NOMO-1 treated with dmso at 0.1 percent for 144 hours (cell line): ENCODE measurements at regions not wholly inside any gene's neighbourhood (a gene's known extent, or its start where the extent isn't known, plus 50 kb on each side); places are given as distances from the start of the nearest gene placed in this dataset.
A peak's percentile ranks its signal among the peaks of the same experiment; 100 is the strongest.

Source experiments
- DNase-seq: peaks from one replicate; lab custom pipeline; 2025; ENCODE audit not compliant: unreplicated experiment; lab: John Stamatoyannopoulos, UW

GRCh38 chr18:26703170-26703930 is 155.0 kb upstream of the KCTD1 start:
- DNase-seq, result peak; percentile 84

- peak; percentile 66 for DNase-seq
Observed at GRCh38 chr18:26702086-26702485, 153.7 kb upstream of the KCTD1 start.

- DNase-seq, result no peak
Observed at GRCh38 chr18:26700728-26701127, 152.4 kb upstream of the KCTD1 start.

GRCh38 chr18:26700201-26700600 is 151.8 kb upstream of the KCTD1 start:
- no peak for DNase-seq

GRCh38 chr18:26697186-26697884 is 149.0 kb upstream of the KCTD1 start:
- DNase-seq, result no peak

- no peak for DNase-seq
Observed at GRCh38 chr18:26696786-26697185, 148.4 kb upstream of the KCTD1 start.

GRCh38 chr18:26696308-26696707 is 148.0 kb upstream of the KCTD1 start:
- no peak for DNase-seq

GRCh38 chr18:26689226-26689879 is 141.0 kb upstream of the KCTD1 start:
- no peak for DNase-seq

- DNase-seq, result no peak
Observed at GRCh38 chr18:26686532-26686931, 138.2 kb upstream of the KCTD1 start.

GRCh38 chr18:26685438-26686157 is 137.2 kb upstream of the KCTD1 start:
- no peak for DNase-seq

- no peak for DNase-seq
Observed at GRCh38 chr18:26677957-26678356, 129.6 kb upstream of the KCTD1 start.

- no peak for DNase-seq
Observed at GRCh38 chr18:26667046-26667445, 118.7 kb upstream of the KCTD1 start.

GRCh38 chr18:26662996-26663395 is 114.6 kb upstream of the KCTD1 start:
- no peak for DNase-seq

- no peak for DNase-seq
Observed at GRCh38 chr18:26657631-26658581, 109.6 kb upstream of the KCTD1 start.

GRCh38 chr18:26656944-26657536 is 108.7 kb upstream of the KCTD1 start:
- peak; percentile 51 for DNase-seq

- no peak for DNase-seq
Observed at GRCh38 chr18:26656431-26656943, 108.1 kb upstream of the KCTD1 start.

- no peak for DNase-seq
Observed at GRCh38 chr18:26655525-26656430, 107.4 kb upstream of the KCTD1 start.

GRCh38 chr18:26654616-26655524 is 106.5 kb upstream of the KCTD1 start:
- DNase-seq, result no peak
